ENCODE measurements at regions not wholly inside any gene's neighbourhood (a gene's known extent, or its start where the extent isn't known, plus 50 kb on each side); places are given as distances from the start of the nearest gene placed in this dataset.
A peak's percentile ranks its signal among the peaks of the same experiment; 100 is the strongest.

DNA sequence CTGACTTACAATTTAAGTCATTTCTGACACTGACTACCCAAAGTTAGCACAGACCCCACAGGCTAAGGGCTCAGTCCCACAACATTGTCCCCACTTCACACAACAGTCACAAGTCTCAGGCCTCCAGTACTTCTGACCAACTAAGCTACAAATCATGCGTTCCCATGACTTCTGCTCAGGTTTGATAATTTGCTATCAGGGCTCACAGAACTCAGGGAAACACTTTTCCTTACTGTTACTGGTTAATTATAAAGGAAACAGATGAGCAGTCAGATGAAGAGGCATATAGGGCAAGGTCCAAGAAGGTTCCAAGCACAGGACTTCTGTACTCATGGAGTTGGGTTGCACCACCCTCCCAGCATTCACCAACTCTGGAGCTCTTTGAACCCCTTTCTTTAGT, 151.2 kb upstream of the TNR start:
- DNase-seq (ENCODE audit: extremely low spot score, insufficient read length, low read depth) (no peak), FAIRE-seq (no peak)

- FAIRE-seq: no peak
Measured at GRCh38 chr1:175893192-175893591, 149.8 kb upstream of the TNR start.

GRCh38 chr1:175892686-175893085, 149.3 kb upstream of the TNR start:
- FAIRE-seq (no peak), DNase-seq (ENCODE audit: extremely low spot score, insufficient read length, low read depth) (no peak)

More at GRCh38 chr1:175893192-175893591, 149.8 kb upstream of the TNR start:
- no peak for DNase-seq (ENCODE audit: extremely low spot score, insufficient read length, low read depth)

DNA sequence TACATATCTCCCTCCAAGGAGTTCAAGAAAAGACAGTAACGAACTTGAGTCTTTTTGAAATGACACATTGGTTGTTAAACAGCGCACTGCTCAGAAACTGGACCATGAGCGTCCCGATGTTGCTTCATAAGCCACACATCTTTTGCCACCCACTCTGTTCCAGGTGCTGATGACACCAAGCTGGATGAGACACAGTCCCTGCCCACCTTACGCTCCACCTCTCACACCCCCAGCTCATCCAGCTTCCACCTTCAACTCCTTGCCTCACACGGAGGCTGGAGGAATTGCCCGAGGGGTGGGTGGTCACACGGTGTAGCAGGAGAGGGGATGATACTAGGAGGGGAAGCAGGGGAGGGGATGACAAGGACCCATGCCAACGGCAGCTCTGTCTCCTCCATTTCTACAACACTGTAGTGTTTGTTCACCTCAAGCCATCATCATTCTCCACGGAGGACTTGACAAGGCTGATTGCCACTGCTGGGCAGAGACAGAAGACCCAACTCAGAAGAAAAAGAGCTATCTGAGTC, 148.5 kb upstream of the TNR start:
- FAIRE-seq: no peak
- no peak for DNase-seq (ENCODE audit: extremely low spot score, insufficient read length, low read depth)

GRCh38 chr1:175890958-175891357, 147.6 kb upstream of the TNR start:
- FAIRE-seq (no peak), DNase-seq (ENCODE audit: extremely low spot score, insufficient read length, low read depth) (no peak)

GRCh38 chr1:175889848-175890247, 146.5 kb upstream of the TNR start:
- no peak for DNase-seq (ENCODE audit: extremely low spot score, insufficient read length, low read depth)
- FAIRE-seq: no peak

GRCh38 chr1:175888996-175889395, 145.6 kb upstream of the TNR start:
- no peak for DNase-seq (ENCODE audit: extremely low spot score, insufficient read length, low read depth)
- no peak for FAIRE-seq

DNA sequence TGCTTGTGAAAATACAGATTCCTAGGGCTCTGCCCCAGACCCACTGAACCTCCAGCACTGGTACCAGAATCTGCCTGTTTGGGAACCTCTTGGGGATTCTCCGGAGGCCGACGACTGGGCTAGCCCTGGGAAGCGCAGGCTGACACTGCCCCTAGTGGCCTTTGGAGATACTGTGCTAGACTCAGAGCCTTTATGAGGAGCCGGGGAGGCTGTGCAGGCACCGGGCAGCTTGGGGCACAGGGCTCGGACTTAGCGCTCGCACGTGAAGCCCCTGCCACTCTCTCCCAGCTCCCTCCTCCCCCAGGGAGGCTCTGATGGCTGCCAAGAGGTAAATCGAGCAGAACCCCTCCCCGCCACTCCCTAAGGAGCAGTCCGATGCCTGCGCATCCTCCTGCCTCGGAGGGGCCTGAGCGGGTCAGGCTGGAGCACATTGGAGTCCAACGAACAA, 144.6 kb upstream of the TNR start:
- FAIRE-seq: no peak
- peak; percentile 51 for DNase-seq (ENCODE audit: extremely low spot score, insufficient read length, low read depth)

GRCh38 chr1:175887521-175887920, 144.1 kb upstream of the TNR start:
- no peak for FAIRE-seq
- no peak for DNase-seq (ENCODE audit: extremely low spot score, insufficient read length, low read depth)

- FAIRE-seq (no peak), DNase-seq (ENCODE audit: extremely low spot score, insufficient read length, low read depth) (no peak)
Measured at GRCh38 chr1:175885326-175885725, 141.9 kb upstream of the TNR start.

DNA sequence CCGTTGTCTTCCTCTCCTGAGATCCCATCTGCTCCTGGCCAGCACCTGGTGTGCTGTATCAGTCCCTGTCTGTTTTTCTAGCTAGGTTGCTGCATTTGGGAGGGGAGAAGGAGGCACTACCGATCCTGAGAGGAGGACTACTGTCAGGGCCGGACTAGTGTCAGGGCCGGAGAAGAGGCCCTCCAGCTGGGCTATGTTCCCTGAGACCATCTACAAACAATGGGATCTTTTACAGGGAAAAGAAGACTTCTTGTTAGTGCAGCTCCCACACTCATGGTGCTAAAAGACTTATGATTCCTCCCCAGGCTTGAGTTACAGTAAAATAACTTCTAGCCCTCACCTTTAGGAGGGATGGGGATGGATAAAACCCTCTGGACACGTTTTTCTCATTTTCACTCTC, 141.0 kb upstream of the TNR start:
- DNase-seq (ENCODE audit: extremely low spot score, insufficient read length, low read depth) (no peak), FAIRE-seq (no peak)

DNA sequence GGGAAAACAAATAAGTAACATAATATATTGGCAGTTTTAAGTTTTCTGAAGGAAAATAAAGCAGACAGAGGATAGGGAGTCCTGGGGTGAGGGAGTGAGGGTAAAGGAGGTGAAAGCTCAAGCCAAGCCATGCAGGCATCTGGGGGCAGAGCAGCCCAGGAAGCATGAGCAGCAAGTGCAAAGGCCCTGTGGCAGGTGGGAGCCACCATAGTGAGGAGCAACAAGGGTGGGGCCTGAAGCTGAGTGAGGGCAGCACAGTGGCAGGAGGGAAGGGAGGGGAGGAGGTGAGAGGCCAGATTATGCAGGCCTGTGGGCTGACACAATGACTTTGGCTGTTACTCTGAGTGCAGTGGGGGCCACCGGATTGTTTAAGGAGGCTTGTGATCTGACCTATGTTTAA, 138.8 kb upstream of the TNR start:
- no peak for DNase-seq (ENCODE audit: extremely low spot score, insufficient read length, low read depth)
- FAIRE-seq: no peak

DNA sequence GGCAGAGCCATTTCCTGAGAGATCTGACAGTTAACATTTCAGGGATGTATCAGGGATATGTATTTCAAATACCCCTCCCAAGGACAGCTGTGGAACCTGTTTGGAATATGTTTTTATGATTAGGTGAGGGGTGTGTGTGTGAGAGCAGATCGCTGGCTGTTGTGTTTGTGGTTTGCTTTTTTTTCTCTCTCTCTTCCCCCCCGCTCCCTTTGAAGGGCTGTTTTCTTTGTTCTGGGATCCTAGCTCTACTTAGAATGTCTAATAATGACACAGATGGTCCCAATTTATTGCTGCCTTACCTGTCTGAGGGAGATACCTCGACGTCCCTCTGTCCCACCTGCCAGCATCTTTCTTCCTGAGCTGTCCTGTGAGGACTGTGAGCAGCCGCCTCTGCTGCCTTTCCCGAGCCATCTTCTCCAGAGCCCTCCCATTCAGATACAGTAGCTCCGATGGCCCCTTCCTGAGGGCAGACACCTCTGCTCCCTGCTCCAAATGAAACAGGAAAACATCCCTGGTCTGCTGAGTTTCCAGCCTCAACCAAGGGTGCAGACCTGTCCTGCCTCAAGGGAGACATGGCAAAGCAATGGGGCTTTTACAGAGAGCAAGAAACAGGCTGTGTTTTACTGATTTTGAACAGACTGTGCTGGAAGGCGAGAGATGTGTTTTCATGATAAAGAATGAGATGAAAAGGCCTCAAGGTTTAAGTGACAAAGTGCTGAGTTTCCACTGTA, 138.0 kb upstream of the TNR start:
- DNase-seq (ENCODE audit: extremely low spot score, insufficient read length, low read depth) (no peak), FAIRE-seq (no peak)

- no peak for FAIRE-seq
- DNase-seq (ENCODE audit: extremely low spot score, insufficient read length, low read depth): no peak
Measured at GRCh38 chr1:175878775-175879174, 135.4 kb upstream of the TNR start.

DNA sequence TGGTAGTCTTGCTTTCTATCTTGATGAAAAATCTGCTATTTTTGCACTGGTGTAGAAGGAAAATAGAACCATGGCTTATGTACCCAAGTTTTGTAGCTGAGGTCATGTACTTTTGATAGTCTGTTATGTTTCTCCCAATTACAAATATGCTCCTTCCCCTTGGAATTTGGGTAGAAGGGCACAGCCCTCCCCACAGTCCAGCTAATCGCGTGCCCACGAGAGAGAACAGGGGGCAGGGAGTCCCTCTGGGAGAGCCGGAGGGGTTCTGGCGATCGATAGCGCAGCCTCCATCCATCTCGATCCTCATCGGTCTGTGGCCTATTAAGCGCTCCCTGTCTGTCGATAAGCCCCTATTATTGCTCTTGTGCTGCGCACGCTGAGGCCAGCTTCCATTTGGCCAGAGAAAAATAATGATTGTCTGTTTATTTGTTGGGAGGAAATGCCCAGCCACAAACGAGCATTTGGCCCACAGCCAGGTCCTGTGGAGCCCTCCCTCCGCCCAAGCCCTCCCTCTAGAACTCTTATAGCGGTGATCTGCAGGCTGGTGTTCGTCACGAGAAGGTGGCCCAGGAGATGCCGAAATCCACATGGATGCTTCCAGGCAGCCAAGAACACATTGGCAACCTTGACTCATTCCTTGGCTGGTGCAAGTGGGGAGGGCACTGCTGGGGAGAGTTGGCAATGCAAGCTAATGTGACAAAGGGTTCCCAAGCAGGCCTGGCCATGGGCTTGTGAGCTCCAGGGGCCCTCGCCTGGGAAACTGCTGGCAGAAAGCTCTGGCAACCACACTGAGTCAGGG, 134.7 kb upstream of the TNR start:
- no peak for DNase-seq (ENCODE audit: extremely low spot score, insufficient read length, low read depth)
- no peak for FAIRE-seq

- FAIRE-seq (no peak), DNase-seq (ENCODE audit: extremely low spot score, insufficient read length, low read depth) (no peak)
Measured at GRCh38 chr1:175875556-175875955, 132.2 kb upstream of the TNR start.

- FAIRE-seq: no peak
- no peak for DNase-seq (ENCODE audit: extremely low spot score, insufficient read length, low read depth)
Measured at GRCh38 chr1:175874081-175874480, 130.7 kb upstream of the TNR start.

- peak; percentile 53 for FAIRE-seq
- no peak for DNase-seq (ENCODE audit: extremely low spot score, insufficient read length, low read depth)
Measured at GRCh38 chr1:175873290-175873935, 130.0 kb upstream of the TNR start.

DNA sequence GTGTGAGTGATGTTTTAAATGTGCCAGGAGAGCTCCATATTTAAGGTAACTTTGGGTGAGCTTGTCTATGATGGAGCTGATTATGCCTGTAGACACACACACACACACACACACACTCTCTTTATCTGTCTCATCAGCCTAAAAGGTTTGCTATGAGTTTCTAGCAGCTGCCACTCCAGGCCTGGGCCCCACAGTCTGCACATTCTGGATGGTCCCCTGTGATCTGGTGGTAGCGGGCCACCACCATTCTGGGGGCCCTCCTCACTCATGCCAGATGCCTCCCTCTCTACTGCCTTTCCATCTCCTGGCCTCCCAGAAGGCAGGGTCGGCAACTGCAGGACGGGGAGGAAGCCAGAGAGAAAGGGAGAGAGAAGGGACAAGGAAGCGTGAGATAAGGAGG, 129.2 kb upstream of the TNR start:
- no peak for FAIRE-seq
- no peak for DNase-seq (ENCODE audit: extremely low spot score, insufficient read length, low read depth)

- no peak for DNase-seq (ENCODE audit: extremely low spot score, insufficient read length, low read depth)
- no peak for FAIRE-seq
Measured at GRCh38 chr1:175871647-175872046, 128.3 kb upstream of the TNR start.

GRCh38 chr1:175870217-175870616, 126.8 kb upstream of the TNR start:
- DNase-seq (ENCODE audit: extremely low spot score, insufficient read length, low read depth): no peak
- no peak for FAIRE-seq
